ENCODE measurements at regions not wholly inside any gene's neighbourhood (a gene's known extent, or its start where the extent isn't known, plus 50 kb on each side); places are given as distances from the start of the nearest gene placed in this dataset.

DNA sequence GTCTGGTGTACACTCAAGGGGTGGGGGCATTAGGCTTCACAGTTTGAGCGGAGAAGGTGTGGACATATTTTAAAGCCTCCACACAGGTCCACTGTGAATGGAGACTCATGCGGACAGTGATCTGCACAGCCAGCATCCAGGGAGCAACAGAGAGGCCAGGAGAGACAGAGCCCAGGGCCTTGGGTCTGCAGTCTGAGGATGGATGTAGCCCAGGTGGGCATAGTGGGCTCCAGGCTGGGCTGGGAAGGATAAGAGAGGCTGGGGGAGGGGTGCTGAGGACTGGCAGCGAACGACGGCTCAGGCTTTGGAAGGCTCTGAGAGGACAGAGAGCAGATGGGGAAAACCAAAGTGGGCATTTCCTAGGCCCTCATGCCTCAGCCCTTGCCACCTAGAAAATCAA lies 128.8 kb downstream of the PAPOLA start:
- no peak for TF ChIP-seq POLR2A (IDR thresholded peaks at IDR 0.05; ENCODE audit: low read length)
- no peak for TF ChIP-seq GATA1 (IDR thresholded peaks at IDR 0.05; ENCODE audit: low read depth, low read length)

All from erythroblast (primary cell).